Hematopoietic multipotent progenitor cell treated with erythropoietin and hydrocortisone succinate and interleukin-3 and kit ligand, for 6 days (in vitro differentiated cells): ENCODE measurements at regions not wholly inside any gene's neighbourhood (a gene's known extent, or its start where the extent isn't known, plus 50 kb on each side); places are given as distances from the start of the nearest gene placed in this dataset.

Source experiments
- DNase-seq: peaks from one replicate; pipeline ENCODE4 v3.0.0-alpha.2; 2015

DNA sequence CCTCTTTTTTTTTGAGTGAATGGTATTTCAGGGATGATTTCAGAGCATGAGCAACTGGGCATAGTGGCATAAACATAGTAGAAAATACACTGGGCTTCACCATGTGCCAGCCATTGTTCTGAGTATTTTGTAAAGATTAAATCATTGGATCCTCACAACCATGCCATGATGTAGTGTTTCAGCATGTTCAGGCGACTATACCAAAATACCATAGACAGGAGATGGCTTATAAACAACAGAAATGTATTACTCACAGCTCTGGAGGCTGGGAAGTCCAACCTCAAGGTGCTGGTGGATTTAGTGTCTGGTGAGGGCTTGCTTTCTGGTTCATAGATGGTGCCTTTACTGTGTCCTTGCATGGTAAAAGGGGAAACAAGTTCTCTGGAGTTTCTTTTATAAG lies 101.5 kb upstream of the KL start:
- no peak for DNase-seq

- DNase-seq: no peak
Measured at GRCh38 chr13:32917504-32917903, 98.7 kb upstream of the KL start.

DNA sequence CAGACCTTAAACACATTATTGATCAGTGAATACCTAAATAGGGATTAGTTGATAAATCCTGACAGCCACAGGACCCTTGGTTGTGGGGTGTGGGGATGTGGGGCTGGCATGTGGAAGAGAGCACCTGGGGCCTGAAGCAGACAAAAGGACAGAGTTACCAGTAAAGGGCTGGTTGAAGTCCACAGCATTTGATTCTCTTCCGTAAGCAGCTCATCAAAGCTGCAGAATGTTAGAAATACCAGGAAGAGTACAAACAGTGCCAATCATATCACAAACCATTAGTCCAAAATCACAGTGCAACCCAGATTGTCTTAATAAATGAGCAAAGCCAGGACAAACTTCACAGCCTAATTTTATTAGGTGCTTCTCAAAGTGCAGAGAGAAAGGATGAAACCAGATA lies 92.5 kb upstream of the KL start:
- no peak for DNase-seq

GRCh38 chr13:32924886-32925285 lies 91.3 kb upstream of the KL start:
- DNase-seq: no peak

DNA sequence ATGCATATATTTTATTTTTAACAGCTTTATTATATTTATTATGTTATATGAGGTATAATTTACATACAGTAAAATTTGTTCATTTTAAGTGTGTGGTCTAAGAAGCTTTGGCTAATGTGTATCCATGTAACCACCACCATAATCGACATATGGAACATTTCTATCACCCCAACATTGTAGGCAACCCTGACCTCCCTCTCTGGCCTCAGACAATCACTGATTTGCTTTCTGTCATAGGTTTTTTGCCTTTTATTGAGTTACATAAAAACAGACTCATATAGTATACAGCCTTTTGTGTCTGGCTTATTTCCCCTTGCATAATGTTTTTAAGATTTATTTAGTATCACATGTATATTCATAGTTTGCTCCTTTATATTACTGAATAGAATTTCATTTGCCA lies 90.7 kb upstream of the KL start:
- DNase-seq: no peak

- DNase-seq: no peak
Measured at GRCh38 chr13:32932376-32932775, 83.8 kb upstream of the KL start.

DNA sequence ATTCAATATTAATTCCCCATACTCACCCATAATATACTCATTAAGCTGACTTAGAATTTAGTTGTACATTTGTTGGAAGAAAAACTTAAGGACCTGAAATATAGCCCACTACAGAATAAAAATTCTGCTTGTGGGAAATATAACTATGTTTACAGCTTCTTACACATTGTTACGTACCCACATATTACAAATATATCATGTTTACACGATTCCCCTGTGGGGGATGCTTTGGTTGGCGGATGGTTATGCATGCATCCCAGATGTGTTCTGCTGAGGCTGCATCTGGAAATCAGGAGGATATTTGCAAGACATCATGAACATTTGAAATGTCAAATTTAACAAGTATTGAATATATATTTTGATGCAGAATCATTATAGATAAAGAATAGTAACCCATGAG lies 79.5 kb upstream of the KL start:
- no peak for DNase-seq

- no peak for DNase-seq
Measured at GRCh38 chr13:32938314-32938713, 77.9 kb upstream of the KL start.

DNA sequence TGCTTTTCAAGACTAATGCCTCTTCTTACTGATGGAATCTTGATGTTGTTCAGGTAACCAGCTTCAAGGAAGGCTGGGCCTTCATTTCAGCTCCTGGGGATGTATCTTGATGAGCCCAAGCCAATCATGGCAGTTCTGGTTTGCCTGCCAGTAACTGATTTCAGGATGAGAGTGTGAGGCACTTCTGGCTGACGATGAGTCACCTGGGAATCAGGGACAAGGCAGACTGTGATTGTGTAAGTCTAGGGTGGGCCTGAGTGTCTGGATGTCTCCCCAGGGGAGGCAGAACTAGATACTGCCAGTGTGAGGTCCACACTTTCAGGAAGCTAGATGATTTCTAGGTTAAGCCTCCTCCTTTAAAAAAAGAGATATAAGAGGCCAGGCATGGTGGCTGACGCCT lies 77.3 kb upstream of the KL start:
- no peak for DNase-seq

GRCh38 chr13:32940601-32941000 lies 75.6 kb upstream of the KL start:
- peak; percentile 47 for DNase-seq

GRCh38 chr13:32941368-32941767 lies 74.9 kb upstream of the KL start:
- peak; percentile 32 for DNase-seq

DNA sequence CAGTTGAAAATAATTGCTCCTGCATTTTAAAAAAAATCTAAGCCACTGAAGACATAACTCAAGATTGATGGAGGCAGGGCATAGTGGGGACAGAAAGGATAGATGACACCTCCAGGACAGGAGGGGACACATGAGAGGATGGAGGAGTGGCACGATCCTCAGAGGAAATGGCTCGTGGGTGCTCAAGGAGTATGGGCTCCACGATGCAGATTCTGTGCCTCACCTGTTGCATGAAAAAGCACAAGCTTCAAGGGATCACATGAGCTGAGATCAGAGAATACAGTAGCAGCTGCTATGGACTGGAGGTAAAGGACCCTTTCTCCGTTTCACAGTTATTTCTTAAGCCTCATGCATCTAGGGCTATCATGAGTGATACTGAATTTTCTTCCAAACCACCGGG lies 69.7 kb upstream of the KL start:
- DNase-seq: no peak

DNA sequence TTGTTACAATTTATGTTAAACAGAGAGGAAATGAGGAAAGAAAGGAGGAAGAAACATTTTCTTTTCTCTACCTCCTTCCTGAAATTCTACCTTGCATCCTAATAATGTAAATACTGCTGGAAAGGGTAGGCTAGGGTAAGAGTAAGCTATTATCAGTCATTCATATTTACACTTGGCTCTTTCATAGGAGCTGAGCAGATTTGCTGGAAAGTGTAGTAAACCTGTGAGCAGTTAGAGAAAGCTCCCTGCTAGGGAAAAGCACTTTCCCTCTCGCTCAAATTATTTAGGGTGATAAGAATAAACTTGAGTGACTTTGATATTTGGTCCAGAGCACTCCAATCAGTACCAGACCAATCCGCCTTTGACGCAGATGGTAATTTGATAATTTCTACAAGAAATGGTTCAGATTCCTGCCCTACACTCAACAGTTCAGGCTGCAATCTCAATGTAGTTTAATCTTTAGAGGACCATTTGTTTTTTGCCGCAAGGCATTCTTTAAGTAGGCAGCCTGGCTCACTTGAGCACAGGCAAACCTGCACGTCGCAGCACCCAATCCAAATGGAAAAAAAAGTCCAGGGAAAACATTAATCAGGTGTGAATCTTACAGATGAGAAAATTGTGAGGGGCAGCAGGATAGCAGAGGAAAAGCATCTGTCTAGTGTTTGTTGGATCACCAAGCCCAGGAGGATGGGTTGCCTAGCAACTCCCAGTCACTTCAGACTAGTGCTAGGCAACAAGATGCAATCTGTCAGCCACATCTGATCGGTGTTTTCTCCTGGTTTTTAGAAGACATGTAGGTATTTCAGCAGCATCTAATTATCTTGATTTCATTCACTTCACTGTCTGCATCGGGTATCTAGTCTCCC lies 68.6 kb upstream of the KL start:
- no peak for DNase-seq

DNA sequence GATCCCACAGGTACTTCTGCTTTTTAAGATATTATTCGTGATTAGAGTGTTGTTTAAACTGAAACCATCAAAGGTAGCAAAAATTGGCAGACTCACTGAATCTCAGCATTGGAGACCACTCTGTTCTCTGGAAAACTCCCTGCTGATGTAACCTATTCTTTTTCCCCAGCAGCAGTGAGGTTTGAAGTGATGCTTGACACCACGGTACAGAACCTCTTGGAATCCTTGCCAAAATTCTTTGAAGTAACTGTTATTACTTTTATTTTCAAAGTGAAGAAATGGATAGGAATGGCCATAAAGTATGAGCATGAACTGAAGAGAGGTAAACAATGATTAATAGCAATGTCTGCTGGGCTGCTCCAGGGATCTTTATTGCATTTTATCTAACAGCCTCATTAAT lies 66.4 kb upstream of the KL start:
- no peak for DNase-seq

GRCh38 chr13:32951580-32951979 lies 64.6 kb upstream of the KL start:
- DNase-seq: no peak

DNA sequence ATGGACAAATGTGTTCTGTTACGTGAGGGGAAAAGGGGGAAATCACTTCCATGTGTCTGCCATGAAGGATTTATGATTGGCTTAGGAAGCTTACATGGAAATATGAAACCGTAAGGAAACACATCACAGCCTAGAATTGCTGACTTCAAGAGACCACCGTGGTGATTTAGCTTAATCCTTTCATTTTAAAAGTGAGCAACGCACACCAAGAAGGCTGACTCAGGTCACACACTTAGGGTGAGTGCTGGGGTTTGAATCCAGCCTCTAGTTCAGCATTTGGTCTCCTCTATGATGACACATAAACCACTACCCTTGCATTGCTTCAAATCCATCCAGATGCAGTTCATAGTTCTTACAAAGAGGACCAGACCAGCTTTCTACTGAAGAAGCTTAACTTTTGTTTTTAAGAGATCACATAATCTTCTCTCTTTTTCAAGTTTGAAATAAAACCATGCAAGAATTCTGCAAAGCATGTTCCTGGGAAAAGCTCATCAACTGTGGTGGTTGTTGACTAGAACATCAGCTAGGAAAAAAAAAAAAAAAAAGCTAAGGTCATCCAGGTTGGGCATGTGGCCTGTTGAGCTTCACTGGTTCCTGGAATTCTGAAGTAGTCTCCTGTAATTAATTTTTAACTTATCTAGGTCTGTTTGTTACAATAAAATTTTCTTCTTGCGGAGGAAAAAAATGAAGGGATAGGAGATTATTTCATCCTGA lies 60.2 kb upstream of the KL start:
- DNase-seq: no peak

- DNase-seq: no peak
Measured at GRCh38 chr13:32956595-32956933, 59.7 kb upstream of the KL start.

DNA sequence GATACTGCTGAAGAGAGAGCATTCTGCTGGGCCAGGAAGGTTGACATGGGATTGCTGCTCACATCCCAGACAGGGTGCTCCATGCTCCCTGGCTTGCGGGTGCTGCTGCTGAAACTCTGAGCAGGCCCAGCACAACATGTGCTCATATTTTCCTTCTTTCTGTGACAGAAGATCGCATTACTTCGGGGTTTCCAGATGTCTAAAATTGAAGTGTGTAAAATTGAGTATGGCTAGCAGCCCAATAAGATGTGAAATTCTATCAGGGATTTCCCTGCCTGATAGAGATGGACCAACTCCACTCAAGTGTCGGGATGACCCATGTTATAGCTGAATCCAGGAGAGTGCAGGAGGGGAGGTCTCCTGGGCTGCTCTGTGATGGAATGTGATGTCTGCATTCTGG lies 55.6 kb upstream of the KL start:
- no peak for DNase-seq

- DNase-seq: no peak
Measured at GRCh38 chr13:32961724-32962123, 54.5 kb upstream of the KL start.

DNA sequence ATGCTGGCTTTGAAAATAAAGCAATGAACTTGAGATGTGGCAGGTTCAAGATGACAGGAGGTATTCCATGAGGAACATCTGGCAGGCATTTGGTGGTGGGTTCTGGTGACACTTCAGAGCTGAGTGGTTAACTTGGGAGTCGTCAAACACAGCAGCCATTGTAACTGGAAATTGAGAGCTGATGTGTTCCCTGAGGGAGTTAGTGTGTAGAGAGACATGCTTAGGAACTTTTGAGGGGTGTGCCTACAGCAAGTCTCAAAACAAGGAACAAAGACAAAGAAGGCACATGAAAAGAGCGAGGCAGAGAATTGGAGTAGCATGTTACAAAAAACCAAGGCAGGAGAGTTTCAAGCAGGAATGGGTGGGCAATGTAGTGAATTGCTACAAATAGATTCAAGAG lies 53.9 kb upstream of the KL start:
- DNase-seq: no peak

DNA sequence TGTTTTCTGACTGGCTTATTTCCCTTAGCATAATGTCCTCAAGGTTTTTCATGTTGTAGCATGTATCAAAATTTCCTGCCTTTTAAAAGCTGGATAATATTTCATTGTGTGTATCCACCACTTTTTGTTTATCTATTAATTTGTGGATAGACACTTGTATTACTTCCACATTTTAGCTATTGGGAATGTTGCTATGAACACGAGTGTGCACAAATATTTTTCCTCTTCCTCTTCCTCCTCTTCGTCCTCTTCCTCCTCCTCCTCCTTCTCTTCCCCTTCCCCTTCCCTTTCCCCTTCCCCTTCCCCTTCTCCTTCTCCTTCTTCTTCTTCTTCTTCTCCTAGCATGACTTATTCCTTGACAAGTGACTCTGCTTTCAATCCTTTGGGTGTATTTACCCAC lies 51.2 kb upstream of the KL start:
- no peak for DNase-seq
